Keratinocyte (primary cell): ENCODE measurements at regions not wholly inside any gene's neighbourhood (a gene's known extent, or its start where the extent isn't known, plus 50 kb on each side); places are given as distances from the start of the nearest gene placed in this dataset.

Experiments used
- DNase-seq: peaks from one replicate; pipeline ENCODE4 v3.0.0-alpha.2; 2011; ENCODE audit warnings: low read depth, missing footprints, low spot score
- FAIRE-seq: peaks from 2 replicates; lab custom pipeline; 2011; peaks lifted over from hg19 to GRCh38; lab: Jason Lieb, UNC
- H2AFZ ChIP-seq: 2 replicates; pipeline ENCODE4 v1.6.0; 2012; ENCODE audit warnings: low read length, control low read depth, inconsistent platforms; ENCODE audit not compliant: control insufficient read depth
- H3K27ac ChIP-seq: 2 replicates; pipeline ENCODE4 v1.5.1; 2011; ENCODE audit warnings: low read length; ENCODE audit not compliant: control insufficient read depth, insufficient read depth
- H3K27me3 ChIP-seq: 3 replicates; pipeline ENCODE4 v1.6.0; 2011; ENCODE audit warnings: low read length; ENCODE audit not compliant: control insufficient read depth, insufficient read depth; ENCODE audit errors: extremely low read depth
- H3K36me3 ChIP-seq, 2 experiments: 2 replicates in 1 of 2; 3 replicates in 1 of 2; pipeline ENCODE4 v1.5.1; 2011; ENCODE audit warnings: low read length in 2 of 2, mild to moderate bottlenecking in 1 of 2; ENCODE audit not compliant: control insufficient read depth in 2 of 2, insufficient read depth in 2 of 2; ENCODE audit errors: extremely low read depth in 1 of 2
- H3K4me1 ChIP-seq: 3 replicates; pipeline ENCODE4 v1.5.1; 2011; ENCODE audit warnings: low read length; ENCODE audit not compliant: control insufficient read depth, insufficient read depth; ENCODE audit errors: extremely low read depth
- H3K4me2 ChIP-seq: 3 replicates; pipeline ENCODE4 v1.6.0; 2011; ENCODE audit warnings: low read depth, low read length; ENCODE audit not compliant: control insufficient read depth, insufficient read depth; ENCODE audit errors: extremely low read depth
- H3K4me3 ChIP-seq, 3 experiments: fragments of 200-600 bp in 1 of 3; sonication (generic) in 1 of 3; 2 replicates in 2 of 3; 3 replicates in 1 of 3; pipeline ENCODE4 v1.5.1; 2011 to 2016; ENCODE audit warnings: low read length in 3 of 3, mild to moderate bottlenecking in 3 of 3, control low read depth in 2 of 3, inconsistent platforms in 1 of 3, low read depth in 1 of 3, mixed read lengths in 1 of 3, mixed run types in 1 of 3, moderate library complexity in 1 of 3; ENCODE audit not compliant: control insufficient read depth in 2 of 3, insufficient read depth in 2 of 3; ENCODE audit errors: extremely low read depth in 1 of 3
- H3K79me2 ChIP-seq: 2 replicates; pipeline ENCODE4 v1.6.0; 2012; ENCODE audit warnings: low read length; ENCODE audit not compliant: control insufficient read depth, insufficient read depth
- H3K9ac ChIP-seq: 3 replicates; pipeline ENCODE4 v1.6.0; 2011; ENCODE audit warnings: low read length; ENCODE audit not compliant: control insufficient read depth, insufficient read depth; ENCODE audit errors: extremely low read depth
- H3K9me1 ChIP-seq: 3 replicates; pipeline ENCODE4 v1.6.0; 2011; ENCODE audit warnings: low read length; ENCODE audit not compliant: control insufficient read depth, insufficient read depth; ENCODE audit errors: extremely low read depth
- H3K9me3 ChIP-seq: 2 replicates; pipeline ENCODE4 v1.5.1; 2012; ENCODE audit warnings: low read depth, low read length; ENCODE audit not compliant: control insufficient read depth
- H4K20me1 ChIP-seq: 3 replicates; pipeline ENCODE4 v1.6.0; 2011; ENCODE audit warnings: low read length; ENCODE audit not compliant: control insufficient read depth, insufficient read depth; ENCODE audit errors: extremely low read depth
- CTCF ChIP-seq, 3 experiments: IDR thresholded peaks in 1 of 3; conservative IDR thresholded peaks in 1 of 3; optimal IDR thresholded peaks in 1 of 3; 2 replicates in 2 of 3; 3 replicates in 1 of 3; pipeline versions ENCODE3 to v1.5.1; 2011; ENCODE audit warnings: low read length in 3 of 3, mild to moderate bottlenecking in 3 of 3, moderate library complexity in 2 of 3, control low read depth in 1 of 3, inconsistent platforms in 1 of 3; ENCODE audit not compliant: insufficient read depth in 2 of 3; ENCODE audit errors: extremely low read depth in 1 of 3
- EZH2 ChIP-seq: IDR thresholded peaks from one replicate; pipeline ENCODE4 v1.6.1; 2012; ENCODE audit warnings: inconsistent platforms, mild to moderate bottlenecking, low read length, moderate library complexity
- dilution Hi-C: fragments of 300-500 bp; cut with MboI; formaldehyde crosslinking; loops from one replicate; pipeline ENCODE4 v1.7.0; 2020; ENCODE audit warnings: low sequenced_read_pairs; ENCODE audit not compliant: extremely low pct_ligation_motif_present

GRCh38 chr9:90999425-91000397, 198.1 kb downstream of the SYK start:
- Histone ChIP-seq H3K27ac (peak overlapping the region; percentile 86), H3K9me3 (no peaks in the 10 kb centered on the region), H3K27me3 (no peaks in the 10 kb centered on the region), H2AFZ (peak overlapping the region; percentile 64), H3K36me3 (no peaks in the 10 kb centered on the region), H3K4me1 (peaks cover 26% of the 10 kb centered on the region), H3K9me1 (no peaks in the 10 kb centered on the region), H4K20me1 (no peaks in the 10 kb centered on the region), H3K79me2 (no peaks in the 10 kb centered on the region), H3K9ac (peak overlapping the region; percentile 64), H3K4me2 (peak overlapping the region; percentile 64), H3K4me3 (peak overlapping the region in 1 of 3 experiments; percentile 2)
- no peak for TF ChIP-seq EZH2
- peak in 1 of 3 experiments; percentile 18 for TF ChIP-seq CTCF (optimal IDR thresholded peaks at IDR 0.05 in 1 of 3, IDR thresholded peaks at IDR 0.05 in 1 of 3, conservative IDR thresholded peaks at IDR 0.05 in 1 of 3; ENCODE audit: extremely low read depth in 1 of 3, insufficient read depth in 2 of 3, low read length in 3 of 3)
- dilution Hi-C loops: no loop called here
- peak; percentile 73 for FAIRE-seq
- DNase-seq: no peak

GRCh38 chr9:91001146-91001611, 199.6 kb downstream of the SYK start:
- no peaks in the 10 kb centered on the region for H3K9me1 ChIP-seq
- peak overlapping the region; percentile 86 for H3K27ac ChIP-seq
- peak; percentile 99 for DNase-seq
- peak; percentile 98 for FAIRE-seq
- H3K79me2 ChIP-seq: no peaks in the 10 kb centered on the region
- no peak overlapping the region for H3K9ac ChIP-seq
- peaks cover 26% of the 10 kb centered on the region for H3K4me1 ChIP-seq
- no peak overlapping the region for H2AFZ ChIP-seq
- H3K4me3 ChIP-seq: no peak overlapping the region
- no peaks in the 10 kb centered on the region for H3K9me3 ChIP-seq
- dilution Hi-C loops: no loop called here
- peak overlapping the region; percentile 64 for H3K4me2 ChIP-seq
- no peaks in the 10 kb centered on the region for H3K36me3 ChIP-seq
- no peaks in the 10 kb centered on the region for H4K20me1 ChIP-seq
- TF ChIP-seq EZH2: no peak
- no peak for TF ChIP-seq CTCF (optimal IDR thresholded peaks at IDR 0.05 in 1 of 3, IDR thresholded peaks at IDR 0.05 in 1 of 3, conservative IDR thresholded peaks at IDR 0.05 in 1 of 3; ENCODE audit: extremely low read depth in 1 of 3, insufficient read depth in 2 of 3, low read length in 3 of 3)
- no peaks in the 10 kb centered on the region for H3K27me3 ChIP-seq
